T-cell (primary cell): ENCODE measurements at regions not wholly inside any gene's neighbourhood (a gene's known extent, or its start where the extent isn't known, plus 50 kb on each side); places are given as distances from the start of the nearest gene placed in this dataset.
"Not testable (repeated sequence)": the region's sequence is repeated elsewhere in the genome, so short reads cannot be mapped to it uniquely, and the experiment has no call there.

Experiments used
- ATAC-seq, 4 experiments: fragments of 200-7000 bp in 3 of 4; fragments of 150-1000 bp in 1 of 4; cut with Tn5 transposase; replicated peaks in 1 of 4; 1 replicate in 3 of 4; 2 replicates in 1 of 4; pipeline ENCODE4 v1.10.0; 2021; ENCODE audit warnings: moderate library complexity in 3 of 4, mild to moderate bottlenecking in 2 of 4, moderate number of reproducible peaks in 1 of 4
- CTCF ChIA-PET, 2 donors: fragments of 300-600 bp; sonication (Branson Sonifier 250); formaldehyde crosslinking; loops; one replicate each; lab custom pipeline; 2022; ENCODE audit warnings: antibody characterized with exemption in 2 of 2; lab: Charles Lee
- POLR2A ChIA-PET, 2 donors: fragments of 300-600 bp; sonication (Branson Sonifier 250); formaldehyde crosslinking; loops; one replicate each; lab custom pipeline; 2022; ENCODE audit warnings: antibody characterized with exemption in 2 of 2; lab: Charles Lee
- DNase-seq, 35 experiments: peaks; one replicate each; pipeline versions ENCODE4 v3.0.0 to v3.0.0-alpha.2; 2013 to 2023
- H3K27ac ChIP-seq: one replicate; pipeline ENCODE4 v1.5.1; 2013; ENCODE audit warnings: low read length
- H3K27me3 ChIP-seq, 2 experiments: replicated peaks in 1 of 2; 1 replicate in 1 of 2; 2 replicates in 1 of 2; pipeline versions ENCODE4 v1.6.1 to v1.7.0; 2013; ENCODE audit warnings: low read length in 1 of 2, mixed read lengths in 1 of 2; ENCODE audit not compliant: control insufficient read depth in 2 of 2, insufficient read depth in 2 of 2; ENCODE audit errors: extremely low read depth in 1 of 2
- H3K36me3 ChIP-seq, 2 donors: 1 replicate in 1 of 2; 2 replicates in 1 of 2; pipeline versions ENCODE4 v1.6.1 to v1.7.0; 2013; ENCODE audit warnings: low read length in 1 of 2; ENCODE audit not compliant: control insufficient read depth in 2 of 2, insufficient read depth in 1 of 2; ENCODE audit errors: extremely low read depth in 1 of 2
- H3K4me1 ChIP-seq, 2 experiments: 1 replicate in 1 of 2; 2 replicates in 1 of 2; pipeline versions ENCODE4 v1.6.1 to v1.7.0; 2013; ENCODE audit warnings: low read length in 2 of 2, mixed read lengths in 1 of 2; ENCODE audit not compliant: insufficient read depth in 2 of 2, control insufficient read depth in 1 of 2; ENCODE audit errors: extremely low read depth in 1 of 2
- H3K4me3 ChIP-seq, 2 donors: 1 replicate in 1 of 2; 2 replicates in 1 of 2; pipeline versions ENCODE4 v1.5.1 to v1.7.0; 2013; ENCODE audit warnings: mild to moderate bottlenecking in 2 of 2, low read length in 1 of 2, moderate library complexity in 1 of 2; ENCODE audit not compliant: control insufficient read depth in 1 of 2; ENCODE audit errors: extremely low read depth in 1 of 2
- H3K9me3 ChIP-seq: 2 replicates; pipeline ENCODE4 v1.7.0; 2013
- H3K27ac Mint-ChIP-seq, 2 donors: one replicate each; pipeline ENCODE4 v1.8.0; 2020 to 2021; ENCODE audit warnings: mild to moderate bottlenecking in 2 of 2, mixed read lengths in 2 of 2
- H3K27me3 Mint-ChIP-seq, 2 donors: one replicate each; pipeline ENCODE4 v1.8.0; 2021 to 2022; ENCODE audit warnings: mixed read lengths in 2 of 2
- H3K36me3 Mint-ChIP-seq: one replicate; pipeline ENCODE4 v1.8.0; 2021; ENCODE audit warnings: mixed read lengths
- H3K4me1 Mint-ChIP-seq, 3 donors: one replicate each; pipeline ENCODE4 v1.8.0; 2020 to 2022; ENCODE audit warnings: mixed read lengths in 3 of 3, mild to moderate bottlenecking in 1 of 3
- H3K4me3 Mint-ChIP-seq, 3 donors: one replicate each; pipeline ENCODE4 v1.8.0; 2020 to 2022; ENCODE audit warnings: mild to moderate bottlenecking in 3 of 3, mixed read lengths in 3 of 3, moderate library complexity in 3 of 3
- H3K9me3 Mint-ChIP-seq, 3 donors: one replicate each; pipeline ENCODE4 v1.8.0; 2020 to 2022; ENCODE audit warnings: mixed read lengths in 3 of 3
- WGBS: methylation state at CpG from one replicate; pipeline ENCODE4 v1.1.5; 2013; ENCODE audit warnings: missing lambda C conversion rate; ENCODE audit not compliant: insufficient coverage; 5-methylcytosine and 5-hydroxymethylcytosine counted together

DNA sequence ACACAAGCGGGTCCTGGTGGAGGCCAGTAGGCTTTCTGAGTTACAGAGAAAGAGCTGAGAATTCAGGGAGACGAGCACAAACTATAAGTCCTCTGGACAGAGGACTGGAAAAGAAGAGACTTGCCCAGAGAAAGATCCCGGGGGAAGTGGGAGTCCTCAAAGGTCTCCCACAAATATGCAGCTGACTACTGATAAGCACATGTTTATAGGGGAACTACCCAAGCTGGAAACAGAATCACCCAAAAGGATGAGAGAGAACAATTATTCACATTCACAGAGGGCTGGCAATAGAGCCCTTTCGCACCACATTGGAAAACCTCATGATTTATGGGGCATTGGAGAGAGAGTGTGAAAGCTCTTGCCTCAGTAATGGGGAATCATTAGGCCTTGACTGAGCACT is 337.6 kb downstream of the IRS1 start:
- no CpG with 5 or more reads among the region's 4 CpGs for WGBS
- no peak overlapping the region for H3K4me3 ChIP-seq
- no peaks in the 10 kb centered on the region for H3K36me3 Mint-ChIP-seq
- H3K9me3 ChIP-seq: no peaks in the 10 kb centered on the region
- no peaks in the 10 kb centered on the region for H3K27me3 ChIP-seq
- H3K27ac Mint-ChIP-seq: no peak overlapping the region
- H3K27ac ChIP-seq: no peak overlapping the region
- H3K27me3 Mint-ChIP-seq: peaks cover under 1 to 10% of the 10 kb centered on the region in 2 donors
- H3K4me3 Mint-ChIP-seq: no peak overlapping the region
- no peaks in the 10 kb centered on the region for H3K4me1 Mint-ChIP-seq
- no peak for DNase-seq
- ChIA-PET POLR2A (no interaction called here), CTCF (no interaction called here)
- peaks cover under 1 to 12% (median 2%) of the 10 kb centered on the region in 3 donors for H3K9me3 Mint-ChIP-seq
- ATAC-seq: no peak
- no peaks in the 10 kb centered on the region for H3K4me1 ChIP-seq
- H3K36me3 ChIP-seq: no peaks in the 10 kb centered on the region

DNA sequence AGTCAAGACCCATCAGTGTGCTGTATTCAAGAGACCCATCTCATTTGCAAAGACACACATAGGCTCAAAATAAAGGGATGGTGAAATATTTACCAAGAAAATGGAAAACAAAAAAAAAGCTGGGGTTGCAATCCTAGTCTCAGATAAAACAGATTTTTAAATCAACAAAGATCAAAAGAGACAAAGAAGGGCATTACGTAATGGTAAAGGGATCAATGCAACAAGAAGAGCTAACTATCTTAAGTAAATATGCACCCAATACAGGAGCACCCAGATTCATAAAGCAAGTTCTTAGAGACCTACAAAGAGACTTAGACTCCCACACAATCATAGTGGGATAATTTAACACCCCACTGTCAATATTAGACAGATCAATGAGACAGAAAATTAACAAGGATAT is 343.5 kb downstream of the IRS1 start:
- ATAC-seq, H3K4me3 Mint-ChIP-seq, H3K27ac ChIP-seq, H3K9me3 ChIP-seq, H3K27ac Mint-ChIP-seq, H3K4me1 ChIP-seq, H3K36me3 ChIP-seq, POLR2A ChIA-PET, DNase-seq, H3K4me3 ChIP-seq, CTCF ChIA-PET, H3K36me3 Mint-ChIP-seq, H3K4me1 Mint-ChIP-seq: not testable (repeated sequence)
- no CpG with 5 or more reads among the region's 1 CpG for WGBS
- Mint-ChIP-seq H3K9me3 (peaks cover 4 to 12% (median 11%) of the 10 kb centered on the region in 3 donors), H3K27me3 (peaks cover 27 to 34% of the 10 kb centered on the region in 2 donors)
- peaks cover 0 to 12% of the 10 kb centered on the region in 2 experiments for H3K27me3 ChIP-seq

DNA sequence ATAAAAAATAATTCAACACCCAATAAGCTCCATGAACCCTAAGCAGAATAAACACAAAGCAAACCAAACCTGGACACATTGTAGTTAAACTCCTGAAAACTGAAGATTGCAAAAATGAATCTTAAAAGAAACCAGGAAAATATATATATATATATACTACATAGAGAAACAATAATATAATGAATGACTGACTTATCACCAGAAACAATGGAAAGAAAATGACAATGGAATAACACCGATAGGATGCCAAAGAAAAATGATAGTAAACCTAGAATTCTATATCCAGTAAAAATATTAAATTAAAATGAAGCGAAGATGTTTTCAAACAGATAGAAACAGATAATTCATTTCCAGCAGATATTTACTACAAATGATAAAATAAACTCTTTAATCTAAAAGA is 346.9 kb downstream of the IRS1 start:
- no peak overlapping the region for H3K27ac Mint-ChIP-seq
- H3K9me3 Mint-ChIP-seq: peaks cover 4 to 12% (median 11%) of the 10 kb centered on the region in 3 donors
- ATAC-seq (no peak), DNase-seq (no peak)
- peaks cover 27 to 41% of the 10 kb centered on the region in 2 donors for H3K27me3 Mint-ChIP-seq
- H3K4me3 Mint-ChIP-seq: no peak overlapping the region
- no CpG with 5 or more reads among the region's 2 CpGs for WGBS
- Histone ChIP-seq H3K9me3 (no peaks in the 10 kb centered on the region), H3K27ac (no peak overlapping the region), H3K4me3 (no peak overlapping the region), H3K4me1 (no peaks in the 10 kb centered on the region), H3K36me3 (no peaks in the 10 kb centered on the region), H3K27me3 (peaks cover 0 to 12% of the 10 kb centered on the region in 2 experiments)
- H3K4me1 Mint-ChIP-seq: peaks cover 0 to 4% (median 0%) of the 10 kb centered on the region in 3 donors
- H3K36me3 Mint-ChIP-seq: no peaks in the 10 kb centered on the region
- CTCF ChIA-PET: no interaction called here
- POLR2A ChIA-PET: no interaction called here

DNA sequence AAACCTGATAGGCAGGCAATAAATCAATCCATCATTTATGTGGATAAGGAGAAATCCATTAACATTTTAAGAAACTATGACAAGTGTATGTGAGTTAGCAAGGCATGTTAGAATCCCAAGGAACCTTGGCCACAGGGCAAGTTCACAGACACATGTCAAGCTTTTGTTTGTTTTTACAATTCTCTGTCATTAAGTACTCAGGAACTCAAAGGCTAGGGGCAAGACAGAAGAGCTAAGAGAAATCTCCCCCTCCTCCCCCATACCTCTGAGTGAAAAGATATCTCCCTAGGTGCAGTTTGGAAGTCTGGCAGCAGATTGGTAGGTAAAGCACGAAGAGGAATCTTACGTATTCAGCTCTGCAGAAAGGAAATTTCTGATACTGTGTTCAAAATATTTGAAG is 348.1 kb downstream of the IRS1 start:
- H3K27me3 ChIP-seq: peaks cover 0 to 12% of the 10 kb centered on the region in 2 experiments
- peaks cover 0 to 4% (median 0%) of the 10 kb centered on the region in 3 donors for H3K4me1 Mint-ChIP-seq
- no CpG with 5 or more reads among the region's 2 CpGs for WGBS
- POLR2A ChIA-PET: interaction anchor here in 1 of 2 donors (0.6 kb wide), 1 partner anchor 47 kb away, joined by 3 read pairs; no protein-coding TSS in a partner anchor
- H3K4me1 ChIP-seq: no peaks in the 10 kb centered on the region
- no peak overlapping the region for H3K27ac Mint-ChIP-seq
- no peak for DNase-seq
- H3K27me3 Mint-ChIP-seq: peaks cover 21 to 33% of the 10 kb centered on the region in 2 donors
- H3K36me3 Mint-ChIP-seq: no peaks in the 10 kb centered on the region
- CTCF ChIA-PET: no interaction called here
- peaks cover 4 to 7% (median 5%) of the 10 kb centered on the region in 3 donors for H3K9me3 Mint-ChIP-seq
- H3K9me3 ChIP-seq: no peaks in the 10 kb centered on the region
- H3K36me3 ChIP-seq: no peaks in the 10 kb centered on the region
- no peak for ATAC-seq
- no peak overlapping the region for H3K27ac ChIP-seq
- H3K4me3 Mint-ChIP-seq: no peak overlapping the region
- no peak overlapping the region for H3K4me3 ChIP-seq

DNA sequence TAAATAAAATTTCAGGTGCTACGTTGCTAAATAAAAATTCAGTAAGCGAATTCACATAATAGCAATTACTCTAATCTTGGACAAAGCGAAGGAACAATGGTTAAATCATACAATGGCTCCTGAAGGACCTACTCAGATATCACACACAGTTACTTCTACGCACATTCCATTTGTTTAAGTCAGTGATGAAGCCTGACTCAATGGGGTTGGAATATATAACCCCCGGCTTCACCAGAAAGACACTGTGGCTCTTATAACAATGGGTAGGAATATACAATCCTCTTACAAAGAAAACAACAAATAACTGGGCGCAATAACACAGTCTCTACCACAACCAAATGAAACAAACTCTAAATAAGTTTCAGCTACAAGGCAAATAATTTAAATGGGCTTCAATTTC is 349.5 kb downstream of the IRS1 start:
- DNase-seq: no peak
- Histone ChIP-seq H3K4me3 (no peak overlapping the region), H3K9me3 (no peaks in the 10 kb centered on the region), H3K27ac (no peak overlapping the region), H3K27me3 (peaks cover 0 to 12% of the 10 kb centered on the region in 2 experiments), H3K4me1 (no peaks in the 10 kb centered on the region), H3K36me3 (no peaks in the 10 kb centered on the region)
- POLR2A ChIA-PET: no interaction called here
- WGBS: 60% methylated on average over 2 of the region's 6 CpGs
- H3K36me3 Mint-ChIP-seq: no peaks in the 10 kb centered on the region
- no peak overlapping the region for H3K27ac Mint-ChIP-seq
- CTCF ChIA-PET: no interaction called here
- peaks cover 0 to 4% (median 0%) of the 10 kb centered on the region in 3 donors for H3K4me1 Mint-ChIP-seq
- H3K4me3 Mint-ChIP-seq: no peak overlapping the region
- no peak for ATAC-seq
- peaks cover 12 to 28% of the 10 kb centered on the region in 2 donors for H3K27me3 Mint-ChIP-seq
- H3K9me3 Mint-ChIP-seq: peaks cover 3 to 6% (median 4%) of the 10 kb centered on the region in 3 donors

DNA sequence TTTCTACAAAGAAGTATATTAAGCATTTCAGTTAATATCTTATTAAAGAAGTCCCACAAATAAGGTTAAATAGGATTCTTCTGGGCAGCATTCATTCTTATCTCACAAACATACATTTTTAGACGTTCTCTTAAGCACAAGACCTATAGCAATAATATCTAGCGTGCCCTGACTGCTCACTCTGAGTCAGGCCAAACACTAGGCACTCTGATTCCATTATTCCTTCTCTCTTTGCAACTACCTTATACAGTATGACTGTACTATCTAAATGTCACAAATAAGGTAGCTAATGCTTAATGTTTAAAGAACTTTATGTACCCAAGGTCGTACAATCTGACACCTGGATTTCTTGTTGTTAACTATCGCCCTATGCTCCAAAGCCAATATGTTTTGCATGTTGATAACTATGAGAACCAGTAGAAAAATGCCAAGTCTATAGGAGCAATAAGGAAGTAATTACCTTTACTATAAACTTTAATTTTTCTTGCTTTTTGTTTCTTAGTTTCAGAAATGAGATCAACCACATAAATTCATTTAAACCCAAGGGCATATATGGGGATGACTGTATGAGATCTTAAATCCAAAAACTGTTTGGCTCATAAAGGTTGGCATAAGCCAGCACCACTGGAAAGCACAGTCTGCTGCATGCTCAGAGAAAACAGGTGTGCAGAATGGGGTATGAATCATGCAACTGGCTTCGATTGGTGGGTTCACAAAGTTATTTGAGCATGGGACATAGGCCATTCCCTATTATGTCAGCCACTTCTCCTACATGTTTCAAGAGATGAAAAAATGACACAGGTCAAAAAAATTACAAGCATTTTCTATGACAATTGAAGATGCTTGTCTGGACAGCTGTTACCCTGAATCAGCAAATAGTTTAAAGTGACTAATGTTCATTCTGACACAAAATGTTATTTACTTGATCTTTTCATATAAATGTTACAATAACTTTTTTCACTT is 352.0 kb downstream of the IRS1 start:
- ChIA-PET CTCF (no interaction called here), POLR2A (interaction anchor here in 1 of 2 donors (0.5 kb wide), 1 partner anchor 1002 kb away, joined by 3 read pairs; no protein-coding TSS in a partner anchor)
- ATAC-seq: no peak
- Mint-ChIP-seq H3K27me3 (peaks cover 5 to 26% of the 10 kb centered on the region in 2 donors), H3K4me1 (no peaks in the 10 kb centered on the region), H3K4me3 (no peak overlapping the region), H3K27ac (no peak overlapping the region), H3K36me3 (no peaks in the 10 kb centered on the region), H3K9me3 (peaks cover 0 to 6% (median 4%) of the 10 kb centered on the region in 3 donors)
- no peak for DNase-seq
- H3K36me3 ChIP-seq: no peaks in the 10 kb centered on the region
- 75% methylated on average over 2 of the region's 5 CpGs for WGBS
- no peaks in the 10 kb centered on the region for H3K4me1 ChIP-seq
- H3K9me3 ChIP-seq: no peaks in the 10 kb centered on the region
- no peak overlapping the region for H3K4me3 ChIP-seq
- H3K27me3 ChIP-seq: no peaks in the 10 kb centered on the region
- no peak overlapping the region for H3K27ac ChIP-seq
